Keratinocyte (primary cell): ENCODE measurements at regions not wholly inside any gene's neighbourhood (a gene's known extent, or its start where the extent isn't known, plus 50 kb on each side); places are given as distances from the start of the nearest gene placed in this dataset.

Source experiments
- CTCF ChIP-seq, 3 experiments: IDR thresholded peaks in 1 of 3; conservative IDR thresholded peaks in 1 of 3; optimal IDR thresholded peaks in 1 of 3; 2 replicates in 2 of 3; 3 replicates in 1 of 3; pipeline versions ENCODE3 to v1.5.1; 2011; ENCODE audit warnings: low read length in 3 of 3, mild to moderate bottlenecking in 3 of 3, moderate library complexity in 2 of 3, control low read depth in 1 of 3, inconsistent platforms in 1 of 3; ENCODE audit not compliant: insufficient read depth in 2 of 3; ENCODE audit errors: extremely low read depth in 1 of 3
- EZH2 ChIP-seq: IDR thresholded peaks from one replicate; pipeline ENCODE4 v1.6.1; 2012; ENCODE audit warnings: inconsistent platforms, mild to moderate bottlenecking, low read length, moderate library complexity

DNA sequence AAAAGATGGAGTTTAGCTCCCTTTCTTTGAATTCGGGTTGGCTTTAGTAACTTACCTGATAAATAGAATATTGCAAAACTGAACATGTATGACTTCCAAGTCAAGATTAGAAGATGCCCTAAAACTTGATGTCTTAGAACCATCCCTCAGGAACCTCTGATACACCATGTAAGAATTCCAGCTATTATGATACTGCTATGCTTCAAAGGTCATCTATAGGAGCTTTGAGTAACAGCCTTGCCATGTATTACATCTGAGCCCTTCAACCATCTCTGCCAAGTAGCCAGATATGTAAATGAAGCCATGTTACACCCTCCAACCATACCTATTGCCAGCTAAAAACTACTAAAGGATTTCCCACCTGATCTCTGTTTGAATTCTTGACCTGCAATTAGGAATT lies 854.2 kb downstream of the SI start:
- TF ChIP-seq EZH2 = no peak
- TF ChIP-seq CTCF (optimal IDR thresholded peaks at IDR 0.05 in 1 of 3, IDR thresholded peaks at IDR 0.05 in 1 of 3, conservative IDR thresholded peaks at IDR 0.05 in 1 of 3; ENCODE audit: extremely low read depth in 1 of 3, insufficient read depth in 2 of 3, low read length in 3 of 3) = no peak
